OCI-LY7 (cell line): ENCODE measurements at regions not wholly inside any gene's neighbourhood (a gene's known extent, or its start where the extent isn't known, plus 50 kb on each side); places are given as distances from the start of the nearest gene placed in this dataset.

Experiments
- BruUV-seq: library from RNA; stranded (reverse); fragments of 400-500 nt; replicated peaks from 2 replicates; lab custom pipeline; 2021; lab: Mats Ljungman, UMichigan
- CTCF ChIA-PET: fragments of 300-600 bp; sonication (Branson Sonifier 250); formaldehyde crosslinking; loops from one replicate; lab custom pipeline; 2022; ENCODE audit warnings: antibody characterized with exemption; ENCODE audit not compliant: unreplicated experiment; lab: Charles Lee
- POLR2A ChIA-PET: fragments of 300-600 bp; sonication (Branson Sonifier 250); formaldehyde crosslinking; loops from one replicate; lab custom pipeline; 2022; ENCODE audit warnings: antibody characterized with exemption; lab: Charles Lee
- DNase-seq: peaks from one replicate; pipeline ENCODE4 v3.0.0-alpha.2; 2015; ENCODE audit warnings: low spot score
- H2AFZ ChIP-seq: fragments of 200-600 bp; sonication (generic), shearing (Covaris generic); 2 replicates; pipeline ENCODE4 v1.6.1; 2014; ENCODE audit warnings: mild to moderate bottlenecking, antibody characterized with exemption, low read length, moderate library complexity
- H3K27ac ChIP-seq: fragments of 200-600 bp; sonication (generic); 2 replicates; pipeline ENCODE4 v1.5.1; 2014; ENCODE audit warnings: mixed run types, low read depth, mild to moderate bottlenecking, moderate library complexity, low read length, inconsistent platforms; ENCODE audit not compliant: poor library complexity, severe bottlenecking
- H3K36me3 ChIP-seq: fragments of 200-600 bp; sonication (generic); 2 replicates; pipeline ENCODE4 v1.6.1; 2014; ENCODE audit warnings: mild to moderate bottlenecking, antibody characterized with exemption, low read length, moderate library complexity, mixed read lengths; ENCODE audit not compliant: insufficient read depth
- H3K4me1 ChIP-seq: fragments of 200-600 bp; sonication (generic); 2 replicates; pipeline ENCODE4 v1.5.1; 2014; ENCODE audit warnings: mild to moderate bottlenecking, low read length; ENCODE audit not compliant: insufficient read depth, poor library complexity, severe bottlenecking
- H3K4me2 ChIP-seq: fragments of 200-600 bp; sonication (generic); 2 replicates; pipeline ENCODE4 v1.6.1; 2014; ENCODE audit warnings: mild to moderate bottlenecking, low read length
- H3K4me3 ChIP-seq: fragments of 200-600 bp; sonication (generic); 2 replicates; pipeline ENCODE4 v1.5.1; 2014; ENCODE audit warnings: mild to moderate bottlenecking, low read depth, low read length; ENCODE audit not compliant: poor library complexity, severe bottlenecking
- H3K79me2 ChIP-seq: fragments of 200-600 bp; sonication (generic); 2 replicates; pipeline ENCODE4 v1.6.1; 2016; ENCODE audit warnings: low read depth, mild to moderate bottlenecking, low read length, moderate library complexity, mixed read lengths; ENCODE audit not compliant: insufficient read depth
- H3K9me2 ChIP-seq: fragments of 200-600 bp; sonication (generic); 2 replicates; pipeline ENCODE4 v1.6.1; 2016; ENCODE audit warnings: mild to moderate bottlenecking, low read length, mixed read lengths; ENCODE audit not compliant: insufficient read depth
- H3K9me3 ChIP-seq: fragments of 200-600 bp; sonication (generic); 2 replicates; pipeline ENCODE4 v1.6.1; 2014; ENCODE audit warnings: mild to moderate bottlenecking, mixed run types, low read length, mixed read lengths
- H4K20me1 ChIP-seq: fragments of 200-600 bp; sonication (generic); 2 replicates; pipeline ENCODE4 v1.6.1; 2014; ENCODE audit warnings: mild to moderate bottlenecking, antibody characterized with exemption, low read length, moderate library complexity, mixed read lengths; ENCODE audit not compliant: insufficient read depth
- EZH2phosphoT487 ChIP-seq: fragments of 200-600 bp; sonication (generic); IDR thresholded peaks from 2 replicates; pipeline ENCODE4 v1.6.1; 2018; ENCODE audit warnings: low read depth, borderline replicate concordance, mild to moderate bottlenecking, mixed run types, antibody characterized with exemption, low read length, moderate library complexity, mixed read lengths
- intact Hi-C: fragments of 100-400 bp; cut with micrococcal nuclease; formaldehyde crosslinking; loops from one replicate; pipeline ENCODE4 v1.10.0; 2022; ENCODE audit not compliant: unreplicated experiment
- TF ChIP-seq, protein P1 (sequence below): fragments of 200-600 bp; sonication (generic); conservative IDR thresholded peaks from 2 replicates; pipeline ENCODE4 v1.5.1; 2014; ENCODE audit warnings: mild to moderate bottlenecking, antibody characterized with exemption, low read length, moderate library complexity, mixed read lengths

DNA sequence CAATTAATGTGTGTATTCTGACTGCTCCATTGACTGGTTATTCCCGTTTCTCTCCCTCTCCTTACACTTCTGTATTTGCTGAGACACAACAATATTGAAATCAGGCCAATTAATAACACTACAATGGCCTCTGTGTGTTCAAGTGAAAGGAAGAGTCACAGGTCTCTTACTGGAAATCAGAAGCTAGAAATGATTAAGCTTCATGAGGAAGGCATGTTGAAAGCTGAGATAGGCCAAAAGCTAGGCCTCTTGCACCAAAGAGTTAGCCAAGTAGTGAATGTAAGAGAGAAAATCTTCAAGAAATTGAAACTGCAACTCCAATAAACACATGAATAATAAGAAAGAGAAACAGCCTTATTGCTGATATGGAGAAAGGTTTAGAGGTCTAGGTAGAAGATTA lies 489.5 kb upstream of the CITED2 start:
- Histone ChIP-seq H3K9me2 (no peaks in the 10 kb centered on the region), H3K4me1 (no peaks in the 10 kb centered on the region), H2AFZ (no peak overlapping the region), H3K36me3 (no peaks in the 10 kb centered on the region), H3K4me3 (no peak overlapping the region), H3K4me2 (no peak overlapping the region), H3K27ac (no peak overlapping the region), H3K79me2 (no peaks in the 10 kb centered on the region), H3K9me3 (no peaks in the 10 kb centered on the region), H4K20me1 (no peaks in the 10 kb centered on the region)
- CTCF ChIA-PET, result no interaction called here
- POLR2A ChIA-PET, result interaction anchor here (0.9 kb wide), 1 partner anchor 10 kb away, joined by 4 read pairs; no protein-coding TSS in a partner anchor
- BruUV-seq, result no TSS peak
- intact Hi-C loops, result no loop called here
- no peak for TF ChIP-seq EZH2phosphoT487
- TF ChIP-seq, protein P1, sequence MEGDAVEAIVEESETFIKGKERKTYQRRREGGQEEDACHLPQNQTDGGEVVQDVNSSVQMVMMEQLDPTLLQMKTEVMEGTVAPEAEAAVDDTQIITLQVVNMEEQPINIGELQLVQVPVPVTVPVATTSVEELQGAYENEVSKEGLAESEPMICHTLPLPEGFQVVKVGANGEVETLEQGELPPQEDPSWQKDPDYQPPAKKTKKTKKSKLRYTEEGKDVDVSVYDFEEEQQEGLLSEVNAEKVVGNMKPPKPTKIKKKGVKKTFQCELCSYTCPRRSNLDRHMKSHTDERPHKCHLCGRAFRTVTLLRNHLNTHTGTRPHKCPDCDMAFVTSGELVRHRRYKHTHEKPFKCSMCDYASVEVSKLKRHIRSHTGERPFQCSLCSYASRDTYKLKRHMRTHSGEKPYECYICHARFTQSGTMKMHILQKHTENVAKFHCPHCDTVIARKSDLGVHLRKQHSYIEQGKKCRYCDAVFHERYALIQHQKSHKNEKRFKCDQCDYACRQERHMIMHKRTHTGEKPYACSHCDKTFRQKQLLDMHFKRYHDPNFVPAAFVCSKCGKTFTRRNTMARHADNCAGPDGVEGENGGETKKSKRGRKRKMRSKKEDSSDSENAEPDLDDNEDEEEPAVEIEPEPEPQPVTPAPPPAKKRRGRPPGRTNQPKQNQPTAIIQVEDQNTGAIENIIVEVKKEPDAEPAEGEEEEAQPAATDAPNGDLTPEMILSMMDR, result no peak
- no peak for DNase-seq

DNA sequence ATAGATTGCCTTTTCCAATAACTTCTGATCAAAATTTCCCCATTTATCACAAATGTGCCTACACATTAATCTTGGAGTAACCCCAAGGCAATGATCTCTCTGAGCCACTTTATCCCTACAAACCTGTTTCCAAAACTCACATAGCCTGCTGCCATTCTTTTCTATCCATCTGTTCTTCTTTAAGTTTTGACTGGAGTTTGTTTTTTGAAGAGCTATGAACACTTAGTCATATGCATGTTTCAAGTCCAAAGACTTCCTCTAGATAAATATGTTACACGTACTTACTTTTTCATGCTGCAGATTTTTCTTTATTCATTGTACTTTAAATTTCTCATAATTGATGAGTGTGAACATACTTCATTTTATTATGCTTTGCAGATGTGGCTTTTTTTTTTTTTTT lies 488.9 kb upstream of the CITED2 start:
- Histone ChIP-seq H3K9me2 (no peaks in the 10 kb centered on the region), H4K20me1 (no peaks in the 10 kb centered on the region), H3K9me3 (no peaks in the 10 kb centered on the region), H3K79me2 (no peaks in the 10 kb centered on the region), H2AFZ (no peak overlapping the region), H3K4me2 (no peak overlapping the region), H3K4me3 (no peak overlapping the region), H3K36me3 (no peaks in the 10 kb centered on the region), H3K27ac (no peak overlapping the region), H3K4me1 (no peaks in the 10 kb centered on the region)
- intact Hi-C loops, result no loop called here
- POLR2A ChIA-PET, result interaction anchor here (0.6 to 0.7 kb wide), 2 partner anchors 42 to 147 kb away, joined by 3 to 4 read pairs; no protein-coding TSS in a partner anchor
- no peak for TF ChIP-seq EZH2phosphoT487
- TF ChIP-seq, protein P1, result no peak
- DNase-seq, result no peak
- CTCF ChIA-PET, result no interaction called here
- no TSS peak for BruUV-seq

DNA sequence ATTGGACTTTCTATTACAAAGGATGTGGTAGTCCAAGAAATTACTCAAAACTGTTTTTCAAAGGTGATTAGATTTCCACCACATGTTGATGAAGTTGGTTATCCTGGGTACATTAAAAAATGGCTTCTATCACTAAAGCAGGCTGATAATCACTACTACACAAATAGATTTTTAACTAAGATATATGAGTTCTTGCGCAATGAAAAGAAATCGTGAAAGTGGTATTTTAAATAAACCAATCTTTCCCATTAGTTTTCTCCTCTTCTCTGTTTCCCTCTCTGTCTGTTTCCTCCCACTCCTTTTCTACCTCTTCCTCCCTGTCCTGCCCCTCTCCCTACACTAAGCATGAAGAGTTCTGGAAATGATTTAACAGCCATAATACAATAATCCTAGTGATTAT lies 487.9 kb upstream of the CITED2 start:
- CTCF ChIA-PET, result no interaction called here

More for the DNA sequence above, 487.9 kb upstream of the CITED2 start:
- no peak for TF ChIP-seq EZH2phosphoT487
- TF ChIP-seq, protein P1, result no peak
- POLR2A ChIA-PET, result interaction anchor here (0.7 kb wide), 1 partner anchor 150 kb away, joined by 6 read pairs; no protein-coding TSS in a partner anchor
- H3K79me2 ChIP-seq, result no peaks in the 10 kb centered on the region
- H3K9me2 ChIP-seq, result no peaks in the 10 kb centered on the region
- no peak overlapping the region for H3K4me2 ChIP-seq
- no peak for DNase-seq
- no TSS peak for BruUV-seq
- no peak overlapping the region for H3K4me3 ChIP-seq
- intact Hi-C loops, result no loop called here
- H3K4me1 ChIP-seq, result no peaks in the 10 kb centered on the region
- H3K9me3 ChIP-seq, result no peaks in the 10 kb centered on the region
- no peaks in the 10 kb centered on the region for H3K36me3 ChIP-seq
- no peak overlapping the region for H2AFZ ChIP-seq
- no peaks in the 10 kb centered on the region for H4K20me1 ChIP-seq
- no peak overlapping the region for H3K27ac ChIP-seq
